ENCODE measurements at regions not wholly inside any gene's neighbourhood (a gene's known extent, or its start where the extent isn't known, plus 50 kb on each side); places are given as distances from the start of the nearest gene placed in this dataset.

- no peak overlapping the region for H3K27ac ChIP-seq (ENCODE audit: extremely low read length, insufficient read depth, low read length)
- no peak for ATAC-seq
- CTCF ChIA-PET (ENCODE audit: low intra/inter-chr PET ratio, low total read pairs): no interaction called here
- TF ChIP-seq ZNF598 (CRISPR knock-in tag; IDR thresholded peaks at IDR 0.05; ENCODE audit: borderline replicate concordance): no peak
- TF ChIP-seq, protein P1, sequence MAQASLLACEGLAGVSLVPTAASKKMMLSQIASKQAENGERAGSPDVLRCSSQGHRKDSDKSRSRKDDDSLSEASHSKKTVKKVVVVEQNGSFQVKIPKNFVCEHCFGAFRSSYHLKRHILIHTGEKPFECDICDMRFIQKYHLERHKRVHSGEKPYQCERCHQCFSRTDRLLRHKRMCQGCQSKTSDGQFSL (CRISPR knock-in tag; IDR thresholded peaks at IDR 0.05): no peak
- TF ChIP-seq XRCC5 (optimal IDR thresholded peaks at IDR 0.05; ENCODE audit: low read length): no peak
- no peak for TF ChIP-seq ISX (CRISPR knock-in tag; conservative IDR thresholded peaks at IDR 0.05)
- TF ChIP-seq ZBTB2 (CRISPR knock-in tag; IDR thresholded peaks at IDR 0.05; ENCODE audit: low read depth): no peak
- no peak for TF ChIP-seq SOX13 (IDR thresholded peaks at IDR 0.05)
- no peak for TF ChIP-seq SOX13 (CRISPR knock-in tag; conservative IDR thresholded peaks at IDR 0.05 in 1 of 2, IDR thresholded peaks at IDR 0.05 in 1 of 2)
- TF ChIP-seq NCOA5 (CRISPR knock-in tag; IDR thresholded peaks at IDR 0.05): no peak
- TF ChIP-seq SIN3B (IDR thresholded peaks at IDR 0.05; ENCODE audit: low read length): no peak
- TF ChIP-seq PRDM10 (CRISPR knock-in tag; IDR thresholded peaks at IDR 0.05; ENCODE audit: low read depth): no peak
- TF ChIP-seq, protein P2, sequence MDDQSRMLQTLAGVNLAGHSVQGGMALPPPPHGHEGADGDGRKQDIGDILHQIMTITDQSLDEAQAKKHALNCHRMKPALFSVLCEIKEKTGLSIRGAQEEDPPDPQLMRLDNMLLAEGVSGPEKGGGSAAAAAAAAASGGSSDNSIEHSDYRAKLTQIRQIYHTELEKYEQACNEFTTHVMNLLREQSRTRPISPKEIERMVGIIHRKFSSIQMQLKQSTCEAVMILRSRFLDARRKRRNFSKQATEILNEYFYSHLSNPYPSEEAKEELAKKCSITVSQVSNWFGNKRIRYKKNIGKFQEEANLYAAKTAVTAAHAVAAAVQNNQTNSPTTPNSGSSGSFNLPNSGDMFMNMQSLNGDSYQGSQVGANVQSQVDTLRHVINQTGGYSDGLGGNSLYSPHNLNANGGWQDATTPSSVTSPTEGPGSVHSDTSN (CRISPR knock-in tag; IDR thresholded peaks at IDR 0.05; ENCODE audit: borderline replicate concordance): no peak
- no peak for TF ChIP-seq HNRNPK (IDR thresholded peaks at IDR 0.05; ENCODE audit: low read depth, low read length, poor library complexity, severe bottlenecking)
- TF ChIP-seq, protein P3, sequence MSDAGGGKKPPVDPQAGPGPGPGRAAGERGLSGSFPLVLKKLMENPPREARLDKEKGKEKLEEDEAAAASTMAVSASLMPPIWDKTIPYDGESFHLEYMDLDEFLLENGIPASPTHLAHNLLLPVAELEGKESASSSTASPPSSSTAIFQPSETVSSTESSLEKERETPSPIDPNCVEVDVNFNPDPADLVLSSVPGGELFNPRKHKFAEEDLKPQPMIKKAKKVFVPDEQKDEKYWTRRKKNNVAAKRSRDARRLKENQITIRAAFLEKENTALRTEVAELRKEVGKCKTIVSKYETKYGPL (CRISPR knock-in tag; IDR thresholded peaks at IDR 0.05): no peak
- no peak for TF ChIP-seq ZBTB8A (CRISPR knock-in tag; IDR thresholded peaks at IDR 0.05; ENCODE audit: borderline replicate concordance, low read depth)
- TF ChIP-seq, protein P4, sequence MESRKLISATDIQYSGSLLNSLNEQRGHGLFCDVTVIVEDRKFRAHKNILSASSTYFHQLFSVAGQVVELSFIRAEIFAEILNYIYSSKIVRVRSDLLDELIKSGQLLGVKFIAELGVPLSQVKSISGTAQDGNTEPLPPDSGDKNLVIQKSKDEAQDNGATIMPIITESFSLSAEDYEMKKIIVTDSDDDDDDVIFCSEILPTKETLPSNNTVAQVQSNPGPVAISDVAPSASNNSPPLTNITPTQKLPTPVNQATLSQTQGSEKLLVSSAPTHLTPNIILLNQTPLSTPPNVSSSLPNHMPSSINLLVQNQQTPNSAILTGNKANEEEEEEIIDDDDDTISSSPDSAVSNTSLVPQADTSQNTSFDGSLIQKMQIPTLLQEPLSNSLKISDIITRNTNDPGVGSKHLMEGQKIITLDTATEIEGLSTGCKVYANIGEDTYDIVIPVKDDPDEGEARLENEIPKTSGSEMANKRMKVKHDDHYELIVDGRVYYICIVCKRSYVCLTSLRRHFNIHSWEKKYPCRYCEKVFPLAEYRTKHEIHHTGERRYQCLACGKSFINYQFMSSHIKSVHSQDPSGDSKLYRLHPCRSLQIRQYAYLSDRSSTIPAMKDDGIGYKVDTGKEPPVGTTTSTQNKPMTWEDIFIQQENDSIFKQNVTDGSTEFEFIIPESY (CRISPR knock-in tag; IDR thresholded peaks at IDR 0.05): no peak
Measured at GRCh38 chr11:80987171-80987570, 1546.3 kb upstream of the TENM4 start.

More at GRCh38 chr11:80987171-80987570, 1546.3 kb upstream of the TENM4 start:
- intact Hi-C loops (cut with micrococcal nuclease; ENCODE audit: unreplicated experiment) (no loop called here), in situ Hi-C loops (cut with HindIII; ENCODE audit: extremely low pct_ligation_motif_present, low pct_unique_long_range_greater_than_20kb) (no loop called here)
- Histone ChIP-seq H2AFZ (ENCODE audit: low read length) (no peak overlapping the region), H3K4me3 (replicated peaks in 1 of 3; ENCODE audit: insufficient read depth in 1 of 3, low read depth in 2 of 3, low read length in 3 of 3) (no peak overlapping the region), H3K4me2 (ENCODE audit: low read depth, low read length) (no peak overlapping the region), H3K27me3 (ENCODE audit: control insufficient read depth in 1 of 2, insufficient read depth in 2 of 2, low read length in 2 of 2) (no peaks in the 10 kb centered on the region), H3K4me1 (ENCODE audit: insufficient read depth, low read length) (no peaks in the 10 kb centered on the region), H3K9me3 (ENCODE audit: low read length) (no peaks in the 10 kb centered on the region), H3K36me3 (replicated peaks in 1 of 2; ENCODE audit: control insufficient read depth in 1 of 2, insufficient read depth in 2 of 2, low read length in 2 of 2) (no peaks in the 10 kb centered on the region), H3K9ac (ENCODE audit: insufficient read depth, low read depth, low read length) (no peak overlapping the region), H4K20me1 (ENCODE audit: insufficient read depth, low read length) (no peaks in the 10 kb centered on the region), H3K79me2 (ENCODE audit: insufficient read depth, low read length) (no peaks in the 10 kb centered on the region)
- 46% methylated on average over 1 of the region's 1 CpG for WGBS (ENCODE audit: low lambda C conversion rate)
- POLR2A ChIA-PET: no interaction called here
- DNase-seq (ENCODE audit: low spot score): no peak
- BruUV-seq (replicated peaks): no TSS peak
- no peak for FAIRE-seq
